OCI-LY7 (cell line): ENCODE measurements at regions not wholly inside any gene's neighbourhood (a gene's known extent, or its start where the extent isn't known, plus 50 kb on each side); places are given as distances from the start of the nearest gene placed in this dataset.

Experiments
- BruUV-seq: library from RNA; stranded (reverse); fragments of 400-500 nt; replicated peaks from 2 replicates; lab custom pipeline; 2021; lab: Mats Ljungman, UMichigan
- CTCF ChIA-PET: fragments of 300-600 bp; sonication (Branson Sonifier 250); formaldehyde crosslinking; loops from one replicate; lab custom pipeline; 2022; ENCODE audit warnings: antibody characterized with exemption; ENCODE audit not compliant: unreplicated experiment; lab: Charles Lee
- POLR2A ChIA-PET: fragments of 300-600 bp; sonication (Branson Sonifier 250); formaldehyde crosslinking; loops from one replicate; lab custom pipeline; 2022; ENCODE audit warnings: antibody characterized with exemption; lab: Charles Lee
- DNase-seq: peaks from one replicate; pipeline ENCODE4 v3.0.0-alpha.2; 2015; ENCODE audit warnings: low spot score
- H2AFZ ChIP-seq: fragments of 200-600 bp; sonication (generic), shearing (Covaris generic); 2 replicates; pipeline ENCODE4 v1.6.1; 2014; ENCODE audit warnings: mild to moderate bottlenecking, antibody characterized with exemption, low read length, moderate library complexity
- H3K27ac ChIP-seq: fragments of 200-600 bp; sonication (generic); 2 replicates; pipeline ENCODE4 v1.5.1; 2014; ENCODE audit warnings: mixed run types, low read depth, mild to moderate bottlenecking, moderate library complexity, low read length, inconsistent platforms; ENCODE audit not compliant: poor library complexity, severe bottlenecking
- H3K36me3 ChIP-seq: fragments of 200-600 bp; sonication (generic); 2 replicates; pipeline ENCODE4 v1.6.1; 2014; ENCODE audit warnings: mild to moderate bottlenecking, antibody characterized with exemption, low read length, moderate library complexity, mixed read lengths; ENCODE audit not compliant: insufficient read depth
- H3K4me1 ChIP-seq: fragments of 200-600 bp; sonication (generic); 2 replicates; pipeline ENCODE4 v1.5.1; 2014; ENCODE audit warnings: mild to moderate bottlenecking, low read length; ENCODE audit not compliant: insufficient read depth, poor library complexity, severe bottlenecking
- H3K4me2 ChIP-seq: fragments of 200-600 bp; sonication (generic); 2 replicates; pipeline ENCODE4 v1.6.1; 2014; ENCODE audit warnings: mild to moderate bottlenecking, low read length
- H3K4me3 ChIP-seq: fragments of 200-600 bp; sonication (generic); 2 replicates; pipeline ENCODE4 v1.5.1; 2014; ENCODE audit warnings: mild to moderate bottlenecking, low read depth, low read length; ENCODE audit not compliant: poor library complexity, severe bottlenecking
- H3K79me2 ChIP-seq: fragments of 200-600 bp; sonication (generic); 2 replicates; pipeline ENCODE4 v1.6.1; 2016; ENCODE audit warnings: low read depth, mild to moderate bottlenecking, low read length, moderate library complexity, mixed read lengths; ENCODE audit not compliant: insufficient read depth
- H3K9me2 ChIP-seq: fragments of 200-600 bp; sonication (generic); 2 replicates; pipeline ENCODE4 v1.6.1; 2016; ENCODE audit warnings: mild to moderate bottlenecking, low read length, mixed read lengths; ENCODE audit not compliant: insufficient read depth
- H3K9me3 ChIP-seq: fragments of 200-600 bp; sonication (generic); 2 replicates; pipeline ENCODE4 v1.6.1; 2014; ENCODE audit warnings: mild to moderate bottlenecking, mixed run types, low read length, mixed read lengths
- H4K20me1 ChIP-seq: fragments of 200-600 bp; sonication (generic); 2 replicates; pipeline ENCODE4 v1.6.1; 2014; ENCODE audit warnings: mild to moderate bottlenecking, antibody characterized with exemption, low read length, moderate library complexity, mixed read lengths; ENCODE audit not compliant: insufficient read depth
- EZH2phosphoT487 ChIP-seq: fragments of 200-600 bp; sonication (generic); IDR thresholded peaks from 2 replicates; pipeline ENCODE4 v1.6.1; 2018; ENCODE audit warnings: low read depth, borderline replicate concordance, mild to moderate bottlenecking, mixed run types, antibody characterized with exemption, low read length, moderate library complexity, mixed read lengths
- intact Hi-C: fragments of 100-400 bp; cut with micrococcal nuclease; formaldehyde crosslinking; loops from one replicate; pipeline ENCODE4 v1.10.0; 2022; ENCODE audit not compliant: unreplicated experiment
- TF ChIP-seq, protein P1 (sequence below): fragments of 200-600 bp; sonication (generic); conservative IDR thresholded peaks from 2 replicates; pipeline ENCODE4 v1.5.1; 2014; ENCODE audit warnings: mild to moderate bottlenecking, antibody characterized with exemption, low read length, moderate library complexity, mixed read lengths

DNA sequence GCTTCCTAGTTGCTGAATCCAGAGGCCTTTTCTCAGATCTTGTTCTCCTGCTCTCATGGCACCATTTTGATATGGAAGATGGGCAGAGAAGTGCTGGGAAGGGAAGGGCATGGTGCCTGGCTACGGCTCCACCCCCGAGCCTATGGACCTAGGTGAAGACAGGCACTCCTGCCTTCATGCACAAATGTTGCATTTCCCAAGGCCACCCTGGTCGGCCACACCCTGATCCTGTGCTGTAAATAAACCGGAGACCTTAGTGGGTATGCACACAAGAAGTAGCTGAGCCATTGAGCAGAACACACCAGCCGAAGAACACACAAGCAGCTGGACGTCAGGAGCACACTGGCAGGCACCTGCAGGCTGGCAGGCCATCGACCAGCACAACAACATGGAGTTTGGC lies 261.6 kb downstream of the SHQ1 start:
- Histone ChIP-seq H3K4me3 (no peak overlapping the region), H3K4me1 (no peaks in the 10 kb centered on the region), H2AFZ (no peak overlapping the region), H3K79me2 (no peaks in the 10 kb centered on the region), H3K36me3 (no peaks in the 10 kb centered on the region), H3K27ac (no peak overlapping the region), H3K9me3 (no peaks in the 10 kb centered on the region), H3K9me2 (no peaks in the 10 kb centered on the region), H3K4me2 (no peak overlapping the region), H4K20me1 (no peaks in the 10 kb centered on the region)
- BruUV-seq = no TSS peak
- TF ChIP-seq EZH2phosphoT487 = no peak
- intact Hi-C loops = no loop called here
- CTCF ChIA-PET = no interaction called here
- POLR2A ChIA-PET = interaction anchor here (0.6 kb wide), 2 partner anchors 94 to 734 kb away, joined by 3 to 4 read pairs; no protein-coding TSS in a partner anchor
- no peak for DNase-seq

DNA sequence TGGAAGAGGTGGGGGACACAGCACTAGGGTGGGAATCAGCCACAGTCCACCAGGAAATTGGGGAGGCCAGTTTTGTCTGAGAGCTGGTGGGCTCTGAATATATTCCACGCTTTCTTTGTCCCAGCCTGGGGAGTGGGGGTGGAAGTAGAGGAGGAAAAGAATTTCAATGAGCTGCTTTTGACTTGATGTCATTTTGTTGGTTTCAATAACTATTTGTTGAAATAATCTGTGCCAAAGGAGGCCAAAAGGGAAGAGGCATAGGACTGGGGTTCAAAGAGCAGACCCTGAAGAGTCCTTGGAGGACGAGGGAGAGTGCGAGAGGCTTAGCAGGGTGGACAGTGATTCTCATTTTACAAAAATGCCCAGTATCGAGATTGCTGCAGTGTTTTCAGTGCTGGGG lies 262.3 kb downstream of the SHQ1 start:
- Histone ChIP-seq H3K4me3 (no peak overlapping the region), H3K9me2 (no peaks in the 10 kb centered on the region), H3K27ac (no peak overlapping the region), H3K36me3 (no peaks in the 10 kb centered on the region), H3K4me1 (no peaks in the 10 kb centered on the region), H3K9me3 (no peaks in the 10 kb centered on the region), H2AFZ (no peak overlapping the region), H4K20me1 (no peaks in the 10 kb centered on the region), H3K79me2 (no peaks in the 10 kb centered on the region), H3K4me2 (no peak overlapping the region)
- no TSS peak for BruUV-seq
- no peak for TF ChIP-seq EZH2phosphoT487
- TF ChIP-seq, protein P1, sequence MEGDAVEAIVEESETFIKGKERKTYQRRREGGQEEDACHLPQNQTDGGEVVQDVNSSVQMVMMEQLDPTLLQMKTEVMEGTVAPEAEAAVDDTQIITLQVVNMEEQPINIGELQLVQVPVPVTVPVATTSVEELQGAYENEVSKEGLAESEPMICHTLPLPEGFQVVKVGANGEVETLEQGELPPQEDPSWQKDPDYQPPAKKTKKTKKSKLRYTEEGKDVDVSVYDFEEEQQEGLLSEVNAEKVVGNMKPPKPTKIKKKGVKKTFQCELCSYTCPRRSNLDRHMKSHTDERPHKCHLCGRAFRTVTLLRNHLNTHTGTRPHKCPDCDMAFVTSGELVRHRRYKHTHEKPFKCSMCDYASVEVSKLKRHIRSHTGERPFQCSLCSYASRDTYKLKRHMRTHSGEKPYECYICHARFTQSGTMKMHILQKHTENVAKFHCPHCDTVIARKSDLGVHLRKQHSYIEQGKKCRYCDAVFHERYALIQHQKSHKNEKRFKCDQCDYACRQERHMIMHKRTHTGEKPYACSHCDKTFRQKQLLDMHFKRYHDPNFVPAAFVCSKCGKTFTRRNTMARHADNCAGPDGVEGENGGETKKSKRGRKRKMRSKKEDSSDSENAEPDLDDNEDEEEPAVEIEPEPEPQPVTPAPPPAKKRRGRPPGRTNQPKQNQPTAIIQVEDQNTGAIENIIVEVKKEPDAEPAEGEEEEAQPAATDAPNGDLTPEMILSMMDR = no peak
- DNase-seq = no peak
- ChIA-PET CTCF (no interaction called here), POLR2A (interaction anchor here (0.6 kb wide), 1 partner anchor 741 kb away, joined by 4 read pairs; no protein-coding TSS in a partner anchor)
- intact Hi-C loops = no loop called here

DNA sequence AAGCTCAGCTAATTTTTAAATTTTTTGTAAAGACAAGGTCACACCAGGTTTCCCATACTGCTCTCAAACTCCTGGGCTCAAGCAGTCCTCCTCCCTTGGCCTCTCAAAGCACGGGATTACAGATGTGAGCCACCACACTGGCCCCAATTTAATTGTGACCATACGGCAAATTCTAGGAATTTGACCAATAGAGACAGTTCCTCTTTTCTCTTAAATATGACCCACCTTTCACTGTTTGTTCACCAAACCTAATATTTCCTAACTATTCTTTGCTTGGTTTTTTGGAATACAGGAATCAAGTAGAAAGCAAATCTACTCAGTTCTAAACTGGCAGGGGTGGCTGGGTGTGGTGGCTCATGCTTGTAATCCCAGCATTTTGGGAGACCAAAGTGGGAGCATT lies 264.0 kb downstream of the SHQ1 start:
- Histone ChIP-seq H3K4me3 (no peak overlapping the region), H3K36me3 (no peaks in the 10 kb centered on the region), H3K27ac (no peak overlapping the region), H2AFZ (no peak overlapping the region), H4K20me1 (no peaks in the 10 kb centered on the region), H3K4me1 (no peaks in the 10 kb centered on the region), H3K4me2 (no peak overlapping the region), H3K9me3 (no peaks in the 10 kb centered on the region; the same call in 1 of the 2 replicates), H3K79me2 (no peaks in the 10 kb centered on the region), H3K9me2 (no peaks in the 10 kb centered on the region)
- BruUV-seq = no TSS peak
- no peak for DNase-seq
- no peak for TF ChIP-seq EZH2phosphoT487
- TF ChIP-seq, protein P1 = no peak
- CTCF ChIA-PET = no interaction called here
- POLR2A ChIA-PET = interaction anchor here (0.6 kb wide), 1 partner anchor 860 kb away, joined by 4 read pairs; no protein-coding TSS in a partner anchor
- intact Hi-C loops = no loop called here
